Calu3 (cell line): ENCODE measurements at regions not wholly inside any gene's neighbourhood (a gene's known extent, or its start where the extent isn't known, plus 50 kb on each side); places are given as distances from the start of the nearest gene placed in this dataset.

Experiments used
- BruUV-seq: library from RNA; stranded (reverse); fragments of 400-500 nt; replicated peaks from 2 replicates; lab custom pipeline; 2021; lab: Mats Ljungman, UMichigan
- CTCF ChIA-PET: fragments of 300-600 bp; sonication (Branson Sonifier 250); formaldehyde crosslinking; loops from one replicate; lab custom pipeline; 2022; ENCODE audit warnings: antibody characterized with exemption; lab: Charles Lee
- DNase-seq: peaks from one replicate; pipeline ENCODE4 v3.0.0; 2022
- H3K27ac Mint-ChIP-seq: one replicate; pipeline ENCODE4 v1.8.0; 2022; ENCODE audit warnings: mixed read lengths; ENCODE audit not compliant: unreplicated experiment
- H3K27me3 Mint-ChIP-seq: one replicate; pipeline ENCODE4 v1.8.0; 2022; ENCODE audit warnings: mixed read lengths; ENCODE audit not compliant: unreplicated experiment
- H3K36me3 Mint-ChIP-seq: one replicate; pipeline ENCODE4 v1.8.0; 2022; ENCODE audit warnings: mild to moderate bottlenecking, moderate library complexity, mixed read lengths; ENCODE audit not compliant: insufficient read depth, unreplicated experiment
- H3K4me1 Mint-ChIP-seq: one replicate; pipeline ENCODE4 v1.8.0; 2022; ENCODE audit warnings: mild to moderate bottlenecking, low read depth, mixed read lengths; ENCODE audit not compliant: unreplicated experiment
- H3K4me3 Mint-ChIP-seq: one replicate; pipeline ENCODE4 v1.8.0; 2022; ENCODE audit warnings: mild to moderate bottlenecking, low read depth, moderate library complexity, mixed read lengths; ENCODE audit not compliant: unreplicated experiment
- H3K9me3 Mint-ChIP-seq: one replicate; pipeline ENCODE4 v1.8.0; 2022; ENCODE audit warnings: low read depth, mixed read lengths; ENCODE audit not compliant: unreplicated experiment
- CTCF ChIP-seq: fragments of 200-600 bp; IDR thresholded peaks from one replicate; pipeline ENCODE4 v1.8.0; 2022; ENCODE audit warnings: antibody characterized with exemption; ENCODE audit not compliant: unreplicated experiment
- intact Hi-C: fragments of 100-400 bp; cut with micrococcal nuclease; formaldehyde crosslinking; loops from one replicate; pipeline ENCODE4 v1.10.0; 2022; ENCODE audit not compliant: unreplicated experiment

- no peak for TF ChIP-seq CTCF
- CTCF ChIA-PET: no interaction called here
Observed at GRCh38 chr13:83197316-83197715, 685.0 kb downstream of the SLITRK1 start.

GRCh38 chr13:83190020-83190419 is 692.3 kb downstream of the SLITRK1 start:
- DNase-seq: no peak
- Mint-ChIP-seq H3K9me3 (no peaks in the 10 kb centered on the region), H3K27ac (no peak overlapping the region), H3K36me3 (no peaks in the 10 kb centered on the region), H3K4me1 (no peaks in the 10 kb centered on the region), H3K4me3 (no peak overlapping the region), H3K27me3 (no peaks in the 10 kb centered on the region)
- CTCF ChIA-PET: no interaction called here
- intact Hi-C loops: no loop called here
- no TSS peak for BruUV-seq
- TF ChIP-seq CTCF: no peak

More at GRCh38 chr13:83197316-83197715, 685.0 kb downstream of the SLITRK1 start:
- Mint-ChIP-seq H3K4me1 (no peaks in the 10 kb centered on the region), H3K27ac (no peak overlapping the region), H3K4me3 (no peak overlapping the region), H3K9me3 (no peaks in the 10 kb centered on the region), H3K36me3 (no peaks in the 10 kb centered on the region), H3K27me3 (no peaks in the 10 kb centered on the region)
- intact Hi-C loops: no loop called here
- no TSS peak for BruUV-seq
- no peak for DNase-seq

GRCh38 chr13:83184819-83185218 is 697.5 kb downstream of the SLITRK1 start:
- no TSS peak for BruUV-seq
- H3K27me3 Mint-ChIP-seq: no peaks in the 10 kb centered on the region
- no peaks in the 10 kb centered on the region for H3K36me3 Mint-ChIP-seq
- CTCF ChIA-PET: no interaction called here
- H3K9me3 Mint-ChIP-seq: no peaks in the 10 kb centered on the region
- no peak overlapping the region for H3K27ac Mint-ChIP-seq
- H3K4me3 Mint-ChIP-seq: no peak overlapping the region
- H3K4me1 Mint-ChIP-seq: no peaks in the 10 kb centered on the region
- no peak for TF ChIP-seq CTCF
- DNase-seq: no peak
- intact Hi-C loops: no loop called here

GRCh38 chr13:83184150-83184475 is 698.2 kb downstream of the SLITRK1 start:
- CTCF ChIA-PET: no interaction called here
- BruUV-seq: no TSS peak
- H3K4me1 Mint-ChIP-seq: no peaks in the 10 kb centered on the region
- H3K36me3 Mint-ChIP-seq: no peaks in the 10 kb centered on the region
- no peak overlapping the region for H3K4me3 Mint-ChIP-seq
- no peak for DNase-seq
- H3K27ac Mint-ChIP-seq: no peak overlapping the region
- H3K27me3 Mint-ChIP-seq: no peaks in the 10 kb centered on the region
- H3K9me3 Mint-ChIP-seq: no peaks in the 10 kb centered on the region
- no peak for TF ChIP-seq CTCF
- intact Hi-C loops: no loop called here
